ENCODE measurements at regions not wholly inside any gene's neighbourhood (a gene's known extent, or its start where the extent isn't known, plus 50 kb on each side); places are given as distances from the start of the nearest gene placed in this dataset.

GRCh38 chr13:74204602-74205312 is 70.6 kb upstream of the KLF12 start:
- Histone ChIP-seq H3K27ac (ENCODE audit: low read depth in 1 of 2, low read length in 2 of 2) (no peak overlapping the region), H3K4me1 (ENCODE audit: control insufficient read depth in 1 of 2, insufficient read depth in 2 of 2, low read length in 2 of 2) (peaks cover 2 to 6% of the 10 kb centered on the region in 2 donors), H3K36me3 (ENCODE audit: control insufficient read depth in 1 of 2, insufficient read depth in 2 of 2, low read length in 1 of 2) (no peaks in the 10 kb centered on the region), H3K4me3 (ENCODE audit: low read length in 2 of 2) (no peak overlapping the region), H3K9me3 (ENCODE audit: control insufficient read depth, low read length) (no peaks in the 10 kb centered on the region), H3K27me3 (ENCODE audit: control insufficient read depth in 1 of 2, insufficient read depth in 2 of 2, low read length in 1 of 2) (no peaks in the 10 kb centered on the region)
- intact Hi-C loops (cut with DNase I): no loop called here
- 74 to 81% methylated on average over 6 of the region's 6 CpGs for WGBS, 2 donors
- no peak for DNase-seq
- no peak for ATAC-seq (ENCODE audit: low FRiP score)

GRCh38 chr13:74203576-74203975 is 69.4 kb upstream of the KLF12 start:
- 96 to 98% methylated on average over 1 of the region's 1 CpG for WGBS, 2 donors
- Histone ChIP-seq H3K27me3 (ENCODE audit: control insufficient read depth in 1 of 2, insufficient read depth in 2 of 2, low read length in 1 of 2) (no peaks in the 10 kb centered on the region), H3K36me3 (ENCODE audit: control insufficient read depth in 1 of 2, insufficient read depth in 2 of 2, low read length in 1 of 2) (no peaks in the 10 kb centered on the region), H3K27ac (ENCODE audit: low read depth in 1 of 2, low read length in 2 of 2) (no peak overlapping the region), H3K4me3 (ENCODE audit: low read length in 2 of 2) (no peak overlapping the region), H3K9me3 (ENCODE audit: control insufficient read depth, low read length) (no peaks in the 10 kb centered on the region), H3K4me1 (ENCODE audit: control insufficient read depth in 1 of 2, insufficient read depth in 2 of 2, low read length in 2 of 2) (peaks cover 2 to 6% of the 10 kb centered on the region in 2 donors)
- no peak for DNase-seq
- intact Hi-C loops (cut with DNase I): no loop called here
- ATAC-seq (ENCODE audit: low FRiP score): no peak

GRCh38 chr13:74202129-74202813 is 68.1 kb upstream of the KLF12 start:
- no peak for ATAC-seq (ENCODE audit: low FRiP score)
- intact Hi-C loops (cut with DNase I): no loop called here

GRCh38 chr13:74201530-74201929 is 67.3 kb upstream of the KLF12 start:
- DNase-seq (no peak), ATAC-seq (ENCODE audit: low FRiP score) (no peak)
- WGBS, 2 donors: 64 to 66% methylated on average over 1 of the region's 1 CpG
- Histone ChIP-seq H3K9me3 (ENCODE audit: control insufficient read depth, low read length) (no peaks in the 10 kb centered on the region), H3K4me3 (ENCODE audit: low read length in 2 of 2) (no peak overlapping the region), H3K27ac (ENCODE audit: low read depth in 1 of 2, low read length in 2 of 2) (no peak overlapping the region), H3K36me3 (ENCODE audit: control insufficient read depth in 1 of 2, insufficient read depth in 2 of 2, low read length in 1 of 2) (no peaks in the 10 kb centered on the region), H3K4me1 (ENCODE audit: control insufficient read depth in 1 of 2, insufficient read depth in 2 of 2, low read length in 2 of 2) (peaks cover 2 to 3% of the 10 kb centered on the region in 2 donors), H3K27me3 (ENCODE audit: control insufficient read depth in 1 of 2, insufficient read depth in 2 of 2, low read length in 1 of 2) (no peaks in the 10 kb centered on the region)
- intact Hi-C loops (cut with DNase I): no loop called here

More at GRCh38 chr13:74202129-74202813, 68.1 kb upstream of the KLF12 start:
- no peaks in the 10 kb centered on the region for H3K9me3 ChIP-seq (ENCODE audit: control insufficient read depth, low read length)
- peaks cover 2 to 6% of the 10 kb centered on the region in 2 donors for H3K4me1 ChIP-seq (ENCODE audit: control insufficient read depth in 1 of 2, insufficient read depth in 2 of 2, low read length in 2 of 2)
- H3K27me3 ChIP-seq (ENCODE audit: control insufficient read depth in 1 of 2, insufficient read depth in 2 of 2, low read length in 1 of 2): no peaks in the 10 kb centered on the region
- no peak overlapping the region for H3K4me3 ChIP-seq (ENCODE audit: low read length in 2 of 2)
- no peaks in the 10 kb centered on the region for H3K36me3 ChIP-seq (ENCODE audit: control insufficient read depth in 1 of 2, insufficient read depth in 2 of 2, low read length in 1 of 2)
- DNase-seq: no peak
- no peak overlapping the region for H3K27ac ChIP-seq (ENCODE audit: low read depth in 1 of 2, low read length in 2 of 2)
- 8 to 32% methylated on average over 1 of the region's 1 CpG for WGBS, 2 donors

- H3K27ac ChIP-seq (ENCODE audit: low read depth in 1 of 2, low read length in 2 of 2): no peak overlapping the region
- no peak overlapping the region for H3K4me3 ChIP-seq (ENCODE audit: low read length in 2 of 2)
- no peak for ATAC-seq (ENCODE audit: low FRiP score)
Observed at GRCh38 chr13:74200081-74200480, 65.9 kb upstream of the KLF12 start.

GRCh38 chr13:74197677-74198429 is 63.6 kb upstream of the KLF12 start:
- no peak for ATAC-seq (ENCODE audit: low FRiP score)
- H3K4me3 ChIP-seq (ENCODE audit: low read length in 2 of 2): no peak overlapping the region
- no peak overlapping the region for H3K27ac ChIP-seq (ENCODE audit: low read depth in 1 of 2, low read length in 2 of 2)
- H3K9me3 ChIP-seq (ENCODE audit: control insufficient read depth, low read length): no peaks in the 10 kb centered on the region
- H3K27me3 ChIP-seq (ENCODE audit: control insufficient read depth in 1 of 2, insufficient read depth in 2 of 2, low read length in 1 of 2): no peaks in the 10 kb centered on the region
- DNase-seq: no peak
- intact Hi-C loops (cut with DNase I): no loop called here
- H3K4me1 ChIP-seq (ENCODE audit: control insufficient read depth in 1 of 2, insufficient read depth in 2 of 2, low read length in 2 of 2): peaks cover 0 to 2% of the 10 kb centered on the region in 2 donors
- 91% methylated on average over 4 of the region's 4 CpGs for WGBS, 2 donors
- H3K36me3 ChIP-seq (ENCODE audit: control insufficient read depth in 1 of 2, insufficient read depth in 2 of 2, low read length in 1 of 2): no peaks in the 10 kb centered on the region

More at GRCh38 chr13:74200081-74200480, 65.9 kb upstream of the KLF12 start:
- Histone ChIP-seq H3K9me3 (ENCODE audit: control insufficient read depth, low read length) (no peaks in the 10 kb centered on the region), H3K4me1 (ENCODE audit: control insufficient read depth in 1 of 2, insufficient read depth in 2 of 2, low read length in 2 of 2) (peaks cover 0 to 2% of the 10 kb centered on the region in 2 donors), H3K27me3 (ENCODE audit: control insufficient read depth in 1 of 2, insufficient read depth in 2 of 2, low read length in 1 of 2) (no peaks in the 10 kb centered on the region), H3K36me3 (ENCODE audit: control insufficient read depth in 1 of 2, insufficient read depth in 2 of 2, low read length in 1 of 2) (no peaks in the 10 kb centered on the region)
- intact Hi-C loops (cut with DNase I): no loop called here
- DNase-seq: no peak
- 96 to 100% methylated on average over 1 of the region's 1 CpG for WGBS, 2 donors

- H3K4me1 ChIP-seq (ENCODE audit: control insufficient read depth in 1 of 2, insufficient read depth in 2 of 2, low read length in 2 of 2): no peaks in the 10 kb centered on the region
- no peak overlapping the region for H3K27ac ChIP-seq (ENCODE audit: low read depth in 1 of 2, low read length in 2 of 2)
- no peaks in the 10 kb centered on the region for H3K36me3 ChIP-seq (ENCODE audit: control insufficient read depth in 1 of 2, insufficient read depth in 2 of 2, low read length in 1 of 2)
- H3K9me3 ChIP-seq (ENCODE audit: control insufficient read depth, low read length): no peaks in the 10 kb centered on the region
- intact Hi-C loops (cut with DNase I): no loop called here
- no peaks in the 10 kb centered on the region for H3K27me3 ChIP-seq (ENCODE audit: control insufficient read depth in 1 of 2, insufficient read depth in 2 of 2, low read length in 1 of 2)
- 76 to 79% methylated on average over 2 of the region's 2 CpGs for WGBS, 2 donors
- ATAC-seq (ENCODE audit: low FRiP score) (no peak), DNase-seq (no peak)
- H3K4me3 ChIP-seq (ENCODE audit: low read length in 2 of 2): no peak overlapping the region
Observed at GRCh38 chr13:74194846-74195245, 60.6 kb upstream of the KLF12 start.

- no peaks in the 10 kb centered on the region for H3K36me3 ChIP-seq (ENCODE audit: control insufficient read depth in 1 of 2, insufficient read depth in 2 of 2, low read length in 1 of 2)
- WGBS, 2 donors: 97% methylated on average over 1 of the region's 1 CpG
- intact Hi-C loops (cut with DNase I): no loop called here
- DNase-seq (no peak), ATAC-seq (ENCODE audit: low FRiP score) (no peak)
- H3K4me1 ChIP-seq (ENCODE audit: control insufficient read depth in 1 of 2, insufficient read depth in 2 of 2, low read length in 2 of 2): no peaks in the 10 kb centered on the region
- no peak overlapping the region for H3K4me3 ChIP-seq (ENCODE audit: low read length in 2 of 2)
- H3K27me3 ChIP-seq (ENCODE audit: control insufficient read depth in 1 of 2, insufficient read depth in 2 of 2, low read length in 1 of 2): no peaks in the 10 kb centered on the region
- no peaks in the 10 kb centered on the region for H3K9me3 ChIP-seq (ENCODE audit: control insufficient read depth, low read length)
- no peak overlapping the region for H3K27ac ChIP-seq (ENCODE audit: low read depth in 1 of 2, low read length in 2 of 2)
Observed at GRCh38 chr13:74193391-74193790, 59.2 kb upstream of the KLF12 start.
